Hepatocyte (in vitro differentiated cells): ENCODE measurements at regions not wholly inside any gene's neighbourhood (a gene's known extent, or its start where the extent isn't known, plus 50 kb on each side); places are given as distances from the start of the nearest gene placed in this dataset.

Experiments
- CTCF ChIP-seq: fragments of 200-600 bp; sonication (generic); IDR thresholded peaks from 2 replicates; pipeline ENCODE4 v1.5.1; 2016; ENCODE audit warnings: antibody characterized with exemption, mild to moderate bottlenecking; ENCODE audit not compliant: poor library complexity
- EZH2 ChIP-seq: fragments of 200-600 bp; sonication (generic); IDR thresholded peaks from 2 replicates; pipeline ENCODE4 v1.6.1; 2016; ENCODE audit warnings: antibody characterized with exemption, mild to moderate bottlenecking, borderline replicate concordance
- EZH2phosphoT487 ChIP-seq: fragments of 200-600 bp; sonication (generic); IDR thresholded peaks from one replicate; pipeline ENCODE4 v1.6.1; 2018; ENCODE audit warnings: antibody characterized with exemption, mild to moderate bottlenecking, low read depth, moderate library complexity; ENCODE audit not compliant: unreplicated experiment, severe bottlenecking

DNA sequence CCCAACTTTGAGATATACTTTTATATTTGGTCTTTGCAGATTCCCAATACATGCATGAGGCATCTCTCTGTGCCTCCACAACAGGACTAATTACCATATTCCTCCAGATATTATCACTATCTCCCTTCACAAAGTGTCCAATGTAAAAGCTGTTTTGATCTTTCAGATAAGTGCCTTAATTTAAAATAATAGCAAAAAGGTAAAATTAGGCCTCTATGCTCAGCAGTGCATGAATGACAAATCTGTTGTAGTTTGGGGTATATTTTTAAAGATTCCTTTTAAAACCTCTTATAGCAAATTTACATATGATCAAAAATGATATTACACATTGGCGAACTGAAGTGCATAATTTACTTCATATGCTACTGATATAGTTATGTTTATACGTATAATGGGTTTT lies 369.2 kb upstream of the CCNH start:
- no peak for TF ChIP-seq EZH2
- no peak for TF ChIP-seq CTCF
- no peak for TF ChIP-seq EZH2phosphoT487
